IPS-15b (cell line): ENCODE measurements at regions not wholly inside any gene's neighbourhood (a gene's known extent, or its start where the extent isn't known, plus 50 kb on each side); places are given as distances from the start of the nearest gene placed in this dataset.

Experiments used
- H3K27me3 ChIP-seq: one replicate; pipeline ENCODE4 v1.6.1; 2013; ENCODE audit warnings: low read length; ENCODE audit not compliant: control insufficient read depth, insufficient read depth
- H3K36me3 ChIP-seq: one replicate; pipeline ENCODE4 v1.6.1; 2013; ENCODE audit warnings: low read length; ENCODE audit not compliant: control insufficient read depth, insufficient read depth
- H3K4me1 ChIP-seq: one replicate; pipeline ENCODE4 v1.6.1; 2013; ENCODE audit warnings: mild to moderate bottlenecking, low read length; ENCODE audit not compliant: control insufficient read depth, insufficient read depth
- H3K4me3 ChIP-seq: one replicate; pipeline ENCODE4 v1.5.1; 2013; ENCODE audit warnings: low read depth, low read length
- H3K9ac ChIP-seq: one replicate; pipeline ENCODE4 v1.6.1; 2013; ENCODE audit warnings: low read depth, mild to moderate bottlenecking, low read length
- H3K9me3 ChIP-seq: one replicate; pipeline ENCODE4 v1.6.1; 2013; ENCODE audit warnings: mild to moderate bottlenecking, low read length; ENCODE audit not compliant: control insufficient read depth, insufficient read depth

GRCh38 chr1:62917314-62917713, 133.4 kb downstream of the ATG4C start:
- Histone ChIP-seq H3K9me3 (no peaks in the 10 kb centered on the region), H3K27me3 (no peaks in the 10 kb centered on the region), H3K4me1 (peaks cover 11% of the 10 kb centered on the region), H3K36me3 (no peaks in the 10 kb centered on the region), H3K9ac (no peak overlapping the region), H3K4me3 (no peak overlapping the region)

DNA sequence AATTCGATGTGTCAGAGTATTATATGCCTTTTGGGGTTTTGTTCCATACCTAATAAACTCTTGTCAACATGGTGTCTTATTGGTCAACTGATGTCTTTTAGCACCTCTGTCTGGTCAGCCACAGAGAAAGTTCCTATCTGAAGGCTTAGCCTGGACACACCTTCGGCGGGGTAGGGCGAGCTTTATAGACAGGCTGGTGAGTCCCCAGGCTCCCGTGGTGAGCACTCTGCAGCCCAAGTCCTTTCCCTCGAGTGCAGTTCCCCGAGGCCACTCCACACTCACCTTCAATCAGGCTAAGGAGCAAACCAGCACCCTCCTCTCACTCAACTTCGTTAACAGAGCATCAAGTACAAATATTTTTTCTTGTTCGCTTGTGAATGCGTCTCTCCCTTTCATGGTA, 133.9 kb downstream of the ATG4C start:
- Histone ChIP-seq H3K27me3 (no peaks in the 10 kb centered on the region), H3K36me3 (no peaks in the 10 kb centered on the region), H3K9me3 (no peaks in the 10 kb centered on the region), H3K9ac (no peak overlapping the region), H3K4me1 (peaks cover 11% of the 10 kb centered on the region), H3K4me3 (peak overlapping the region; percentile 10)

GRCh38 chr1:62918700-62919099, 134.8 kb downstream of the ATG4C start:
- peaks cover 11% of the 10 kb centered on the region for H3K4me1 ChIP-seq
- no peak overlapping the region for H3K9ac ChIP-seq
- no peak overlapping the region for H3K4me3 ChIP-seq
- no peaks in the 10 kb centered on the region for H3K36me3 ChIP-seq
- no peaks in the 10 kb centered on the region for H3K9me3 ChIP-seq
- H3K27me3 ChIP-seq = no peaks in the 10 kb centered on the region

- Histone ChIP-seq H3K4me3 (no peak overlapping the region), H3K27me3 (no peaks in the 10 kb centered on the region), H3K9ac (no peak overlapping the region), H3K9me3 (no peaks in the 10 kb centered on the region), H3K36me3 (no peaks in the 10 kb centered on the region), H3K4me1 (peaks cover 11% of the 10 kb centered on the region)
Measured at GRCh38 chr1:62922006-62922405, 138.1 kb downstream of the ATG4C start.

DNA sequence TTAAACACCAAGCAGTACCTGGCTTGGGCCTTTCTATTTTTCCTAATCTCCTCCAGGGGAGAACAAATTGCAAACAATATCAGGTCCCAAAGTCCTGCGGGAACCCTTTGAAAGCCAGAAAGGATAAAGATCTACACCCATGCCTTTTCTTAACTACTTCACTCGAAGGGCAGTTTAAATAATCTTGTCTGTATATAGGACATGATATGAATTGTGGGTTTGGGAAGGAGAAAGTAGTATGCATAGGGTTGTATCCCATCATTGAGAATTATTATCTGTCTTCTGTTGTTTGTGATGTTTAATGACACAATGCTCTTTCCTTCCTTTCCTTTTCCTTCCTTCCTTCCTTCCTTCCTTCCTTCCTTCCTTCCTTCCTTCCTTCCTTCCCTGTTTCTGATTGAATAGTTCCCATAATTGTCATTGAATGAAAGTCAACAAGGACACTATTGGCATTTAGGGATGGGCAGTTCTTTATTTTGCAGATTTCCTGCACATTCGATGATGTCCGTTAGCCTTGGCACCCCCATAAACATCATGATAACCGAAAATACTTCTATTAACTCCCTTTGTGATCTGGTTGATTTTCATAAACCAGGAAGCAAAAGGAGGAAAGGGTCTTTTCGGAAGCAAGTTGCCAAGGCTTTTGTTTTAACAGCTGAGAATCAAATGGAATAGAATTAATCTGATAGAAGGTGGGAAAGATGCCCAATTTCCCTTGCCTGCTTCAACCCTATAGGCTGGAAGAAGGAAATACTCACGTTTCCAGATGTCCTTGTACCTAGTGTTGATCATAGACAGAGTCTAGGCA, 141.3 kb downstream of the ATG4C start:
- Histone ChIP-seq H3K27me3 (no peaks in the 10 kb centered on the region), H3K9me3 (no peaks in the 10 kb centered on the region), H3K4me1 (no peaks in the 10 kb centered on the region), H3K9ac (no peak overlapping the region), H3K36me3 (no peaks in the 10 kb centered on the region), H3K4me3 (no peak overlapping the region)

DNA sequence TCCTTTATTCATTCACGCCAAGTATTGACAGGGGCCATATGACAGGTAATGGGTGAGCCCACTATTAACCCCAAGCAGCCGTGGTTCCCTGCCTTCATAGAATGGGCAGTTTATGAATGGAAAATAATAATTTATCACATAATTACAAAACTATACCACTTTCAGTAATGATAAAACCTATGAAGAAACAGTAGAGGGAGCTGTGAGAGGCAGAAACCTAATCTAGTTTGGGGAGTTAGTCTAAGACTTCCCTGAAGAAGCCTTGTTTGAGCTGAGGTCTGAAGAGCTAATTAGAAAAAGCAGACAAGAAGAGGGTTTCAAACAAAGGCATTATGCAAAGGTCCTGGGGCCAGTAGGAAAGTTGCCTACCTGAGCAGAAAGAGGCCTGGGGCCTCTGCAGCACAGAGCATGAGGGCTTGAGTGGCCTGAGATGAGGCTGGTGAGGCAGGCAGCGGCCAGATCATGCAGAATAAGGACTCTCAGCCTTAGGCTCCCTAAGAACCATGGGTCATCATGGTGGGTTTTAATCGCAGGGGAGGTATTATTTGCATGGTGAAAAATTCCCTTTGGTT, 142.8 kb downstream of the ATG4C start:
- Histone ChIP-seq H3K9me3 (no peaks in the 10 kb centered on the region), H3K36me3 (no peaks in the 10 kb centered on the region), H3K9ac (no peak overlapping the region), H3K4me3 (no peak overlapping the region), H3K27me3 (no peaks in the 10 kb centered on the region), H3K4me1 (no peaks in the 10 kb centered on the region)

GRCh38 chr1:62928885-62929284, 145.0 kb downstream of the ATG4C start:
- H3K27me3 ChIP-seq = no peaks in the 10 kb centered on the region

DNA sequence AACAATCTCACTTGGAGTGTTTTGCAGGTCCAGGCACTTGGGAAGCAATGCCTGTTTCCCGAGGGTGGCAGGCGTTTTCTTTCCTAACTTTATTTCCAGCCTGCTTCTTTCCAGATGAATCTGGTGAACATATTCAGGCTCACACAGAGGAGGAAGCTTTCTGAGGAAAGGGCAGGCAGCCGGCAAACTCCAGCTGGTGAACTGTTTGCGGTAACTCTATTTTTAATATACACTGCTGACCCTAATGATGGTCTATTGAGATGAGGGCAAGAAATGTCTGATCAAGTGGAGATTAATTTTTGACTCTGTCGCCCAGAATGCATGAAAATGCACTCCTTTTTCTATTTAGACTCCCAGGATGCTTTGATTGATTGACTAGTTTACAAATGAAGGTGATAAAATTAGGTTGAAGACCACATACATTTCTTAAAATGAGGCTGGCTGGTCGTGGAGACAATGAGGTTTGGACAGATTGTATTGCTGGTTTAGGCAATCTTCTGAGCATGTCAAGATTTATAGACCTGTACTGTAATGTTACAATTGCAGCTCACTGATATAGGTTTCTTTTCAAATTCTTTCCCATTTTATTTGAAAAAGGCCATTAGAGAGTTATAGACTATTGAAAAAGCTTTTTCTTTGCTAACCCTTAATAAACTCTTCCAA, 153.8 kb downstream of the ATG4C start:
- Histone ChIP-seq H3K4me1 (no peaks in the 10 kb centered on the region), H3K9ac (no peak overlapping the region), H3K27me3 (no peaks in the 10 kb centered on the region), H3K9me3 (no peaks in the 10 kb centered on the region), H3K4me3 (no peak overlapping the region), H3K36me3 (no peaks in the 10 kb centered on the region)

More at GRCh38 chr1:62928885-62929284, 145.0 kb downstream of the ATG4C start:
- Histone ChIP-seq H3K4me3 (no peak overlapping the region), H3K9me3 (no peaks in the 10 kb centered on the region), H3K4me1 (no peaks in the 10 kb centered on the region), H3K9ac (no peak overlapping the region), H3K36me3 (no peaks in the 10 kb centered on the region)

DNA sequence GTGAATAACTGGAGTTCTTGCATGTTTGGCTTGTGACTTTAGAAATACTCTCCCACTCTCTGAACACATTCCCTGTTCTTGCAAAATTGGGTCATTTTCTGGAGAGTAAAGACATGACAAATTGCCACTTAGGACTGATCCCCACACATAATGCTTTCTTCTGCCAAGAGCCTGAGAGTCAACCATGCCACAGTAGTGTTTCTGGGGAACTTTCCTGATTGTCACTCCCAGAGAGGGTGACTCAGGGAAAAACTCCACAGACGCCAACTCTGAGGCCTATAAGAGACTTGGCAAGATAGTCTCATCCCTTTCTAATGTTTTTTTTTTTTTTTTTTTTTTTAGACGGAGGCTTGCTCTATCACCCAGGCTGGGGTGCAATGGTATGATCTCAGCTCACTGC, 157.8 kb downstream of the ATG4C start:
- Histone ChIP-seq H3K9me3 (no peaks in the 10 kb centered on the region), H3K36me3 (no peaks in the 10 kb centered on the region), H3K4me1 (no peaks in the 10 kb centered on the region), H3K9ac (no peak overlapping the region), H3K27me3 (no peaks in the 10 kb centered on the region), H3K4me3 (no peak overlapping the region)

GRCh38 chr1:62946511-62946910, 162.6 kb downstream of the ATG4C start:
- H3K9me3 ChIP-seq = no peaks in the 10 kb centered on the region

DNA sequence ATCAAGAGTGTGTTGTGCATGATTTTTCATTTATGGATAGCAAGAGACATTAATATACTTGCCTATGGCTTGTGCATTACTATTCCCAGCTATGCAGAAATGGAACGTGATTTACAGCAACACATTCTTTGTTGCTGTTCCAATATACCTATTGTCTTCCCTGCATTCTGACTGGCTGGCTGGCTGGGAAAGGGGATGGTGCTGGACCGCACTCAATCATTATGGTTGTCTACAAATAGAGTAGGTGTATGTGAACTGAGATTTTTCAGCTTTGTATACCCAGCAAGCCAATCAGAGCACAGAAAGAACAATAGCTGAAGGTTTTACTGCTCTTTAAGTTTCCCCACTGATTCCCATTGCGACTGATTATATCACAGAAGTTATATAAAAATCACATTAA, 167.5 kb downstream of the ATG4C start:
- Histone ChIP-seq H3K9me3 (no peaks in the 10 kb centered on the region), H3K4me1 (peaks cover 8% of the 10 kb centered on the region), H3K4me3 (no peak overlapping the region), H3K9ac (no peak overlapping the region), H3K27me3 (no peaks in the 10 kb centered on the region), H3K36me3 (no peaks in the 10 kb centered on the region)

More at GRCh38 chr1:62946511-62946910, 162.6 kb downstream of the ATG4C start:
- H3K4me1 ChIP-seq = no peaks in the 10 kb centered on the region
- H3K4me3 ChIP-seq = no peak overlapping the region
- H3K36me3 ChIP-seq = no peaks in the 10 kb centered on the region
- no peak overlapping the region for H3K9ac ChIP-seq
- H3K27me3 ChIP-seq = no peaks in the 10 kb centered on the region

- Histone ChIP-seq H3K4me1 (peaks cover 8% of the 10 kb centered on the region), H3K4me3 (no peak overlapping the region), H3K36me3 (no peaks in the 10 kb centered on the region), H3K9ac (no peak overlapping the region), H3K9me3 (no peaks in the 10 kb centered on the region), H3K27me3 (no peaks in the 10 kb centered on the region)
Measured at GRCh38 chr1:62952596-62952995, 168.7 kb downstream of the ATG4C start.
